ENCODE measurements at regions not wholly inside any gene's neighbourhood (a gene's known extent, or its start where the extent isn't known, plus 50 kb on each side); places are given as distances from the start of the nearest gene placed in this dataset.
A peak's percentile ranks its signal among the peaks of the same experiment; 100 is the strongest.

DNA sequence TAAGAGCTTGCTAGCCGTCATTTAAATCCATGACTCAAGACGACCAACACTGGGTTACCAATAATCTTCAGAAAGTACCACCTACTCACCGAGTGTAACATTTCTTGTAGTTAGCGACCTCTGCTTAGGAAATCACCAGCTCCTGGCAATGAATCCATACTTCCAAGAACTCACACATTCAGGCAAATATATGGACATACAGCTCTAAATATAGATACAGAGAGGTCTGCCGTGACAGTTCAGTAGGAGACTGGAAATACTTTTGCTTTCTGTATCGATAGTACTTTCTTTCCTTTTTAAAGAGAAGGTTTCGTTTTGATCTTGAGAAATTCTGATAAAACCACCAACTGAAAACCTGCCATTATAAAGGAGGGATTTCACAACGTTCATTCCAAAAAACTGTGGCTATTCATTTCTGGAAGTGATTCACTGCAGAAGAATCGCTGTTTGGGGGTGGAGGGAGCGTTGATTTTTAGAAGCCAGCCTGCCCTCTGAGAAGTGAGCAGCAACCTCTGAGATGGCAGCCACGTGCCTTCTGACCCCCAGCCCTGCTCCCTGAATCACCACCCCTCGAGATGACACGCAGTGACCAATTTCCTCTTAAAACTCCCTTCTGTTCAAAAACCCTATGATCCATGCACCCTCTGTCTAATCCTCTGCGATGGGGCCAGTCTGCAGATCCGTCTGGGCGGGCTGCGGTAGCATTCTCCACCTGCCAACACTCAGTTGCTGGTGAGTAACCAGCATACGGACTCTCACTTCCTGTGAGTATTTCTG, 179.0 kb upstream of the KLF14 start:
- DNase-seq (ENCODE audit: low spot score): peak; percentile 97

DNA sequence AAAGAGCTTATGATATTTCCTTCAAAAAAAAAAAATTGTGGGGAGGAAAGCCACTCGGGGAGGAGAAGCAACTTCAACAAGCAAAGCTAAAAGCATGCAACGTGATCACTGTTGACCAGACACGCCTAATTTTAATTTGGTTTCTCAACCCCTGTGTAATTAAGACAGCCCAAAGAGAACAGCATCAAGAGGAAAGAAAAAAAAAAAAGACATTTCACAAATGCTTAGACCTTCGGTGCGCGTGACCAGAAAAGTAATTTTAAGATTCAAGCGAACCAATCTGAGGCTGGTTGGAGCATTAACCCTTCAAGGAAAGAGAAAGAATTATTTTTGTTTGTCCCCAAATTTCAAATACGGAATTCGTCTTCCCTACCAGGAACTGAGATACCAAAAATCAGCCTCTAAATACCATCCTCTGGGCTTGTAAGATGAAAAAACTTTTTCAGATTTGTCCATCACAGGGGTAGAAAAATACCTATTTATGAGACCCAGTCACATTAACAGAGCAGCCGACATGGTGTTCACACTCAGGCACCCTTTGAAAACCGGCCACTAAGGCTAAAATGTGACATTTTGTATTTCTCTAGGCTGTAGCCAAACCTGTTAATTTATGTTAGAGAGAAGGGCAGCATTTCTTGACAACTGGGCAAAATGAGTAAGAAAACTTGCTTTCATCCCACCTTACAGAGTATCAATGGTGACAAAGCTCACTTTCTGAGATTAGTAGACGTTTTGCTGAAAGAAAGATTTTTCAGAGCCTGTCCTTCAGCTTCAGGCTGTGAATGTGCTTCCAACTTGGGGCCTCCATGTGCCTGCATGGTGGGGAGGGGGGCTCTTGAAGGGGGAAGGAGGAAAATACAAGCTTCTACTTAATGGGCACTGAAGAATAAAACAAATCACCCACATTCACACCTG, 179.9 kb upstream of the KLF14 start:
- DNase-seq (ENCODE audit: low spot score): no peak

DNA sequence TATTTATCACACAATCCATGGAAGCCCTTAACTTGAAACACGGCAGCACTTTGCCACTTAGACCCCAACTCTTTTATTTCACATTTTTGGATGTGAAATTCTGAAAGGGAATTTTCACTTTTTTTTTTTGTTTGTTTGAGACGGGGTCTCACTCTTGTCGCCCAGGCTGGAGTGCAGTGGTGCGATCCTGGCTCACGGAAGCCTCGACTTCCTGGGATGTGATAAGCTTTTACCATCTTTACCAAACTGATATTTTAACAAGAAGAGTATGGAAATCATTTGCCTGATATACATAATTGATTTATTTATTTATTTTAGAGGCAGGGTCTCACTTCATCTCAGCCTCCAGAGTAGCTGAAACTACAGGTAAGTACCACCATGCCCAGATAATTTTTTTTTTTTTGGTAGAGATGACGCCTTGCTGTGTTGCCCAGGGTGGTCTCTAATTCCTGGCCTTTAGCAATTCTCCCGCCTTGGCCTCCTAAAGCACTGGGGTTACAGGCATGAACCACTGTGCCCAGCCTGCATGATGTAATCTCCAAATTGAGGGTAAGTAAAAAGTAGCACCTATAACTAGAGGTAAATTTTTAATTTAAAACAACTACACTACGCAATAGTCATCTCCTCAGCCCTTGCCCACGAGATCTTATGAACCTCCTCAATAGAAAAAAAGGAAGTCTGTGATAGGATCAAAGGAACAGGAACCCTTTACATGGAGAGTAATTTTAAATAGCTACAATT, 180.7 kb upstream of the KLF14 start:
- DNase-seq (ENCODE audit: low spot score): no peak

DNA sequence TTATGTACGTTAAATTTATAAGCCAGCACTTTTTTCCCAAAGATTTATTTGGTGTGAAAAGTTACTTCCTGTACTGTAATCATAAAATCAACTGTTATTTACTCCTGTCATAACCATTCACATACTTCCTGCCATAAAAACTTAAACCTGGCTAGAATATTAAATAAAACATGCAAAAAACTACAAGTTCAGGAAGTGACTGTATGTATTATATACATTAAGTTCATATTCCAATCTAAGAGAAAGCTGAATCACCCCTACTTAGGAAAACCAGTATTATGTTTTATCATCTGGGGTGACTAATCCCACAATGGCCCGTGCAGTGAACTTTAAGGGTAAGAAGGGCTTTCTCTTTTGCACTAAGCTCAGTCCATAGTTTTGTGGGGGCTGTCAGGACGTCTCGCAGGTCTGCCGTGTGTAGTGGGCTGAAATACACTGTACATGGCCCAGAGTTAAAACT, 183.7 kb upstream of the KLF14 start:
- peak; percentile 76 for DNase-seq (ENCODE audit: low spot score)

DNA sequence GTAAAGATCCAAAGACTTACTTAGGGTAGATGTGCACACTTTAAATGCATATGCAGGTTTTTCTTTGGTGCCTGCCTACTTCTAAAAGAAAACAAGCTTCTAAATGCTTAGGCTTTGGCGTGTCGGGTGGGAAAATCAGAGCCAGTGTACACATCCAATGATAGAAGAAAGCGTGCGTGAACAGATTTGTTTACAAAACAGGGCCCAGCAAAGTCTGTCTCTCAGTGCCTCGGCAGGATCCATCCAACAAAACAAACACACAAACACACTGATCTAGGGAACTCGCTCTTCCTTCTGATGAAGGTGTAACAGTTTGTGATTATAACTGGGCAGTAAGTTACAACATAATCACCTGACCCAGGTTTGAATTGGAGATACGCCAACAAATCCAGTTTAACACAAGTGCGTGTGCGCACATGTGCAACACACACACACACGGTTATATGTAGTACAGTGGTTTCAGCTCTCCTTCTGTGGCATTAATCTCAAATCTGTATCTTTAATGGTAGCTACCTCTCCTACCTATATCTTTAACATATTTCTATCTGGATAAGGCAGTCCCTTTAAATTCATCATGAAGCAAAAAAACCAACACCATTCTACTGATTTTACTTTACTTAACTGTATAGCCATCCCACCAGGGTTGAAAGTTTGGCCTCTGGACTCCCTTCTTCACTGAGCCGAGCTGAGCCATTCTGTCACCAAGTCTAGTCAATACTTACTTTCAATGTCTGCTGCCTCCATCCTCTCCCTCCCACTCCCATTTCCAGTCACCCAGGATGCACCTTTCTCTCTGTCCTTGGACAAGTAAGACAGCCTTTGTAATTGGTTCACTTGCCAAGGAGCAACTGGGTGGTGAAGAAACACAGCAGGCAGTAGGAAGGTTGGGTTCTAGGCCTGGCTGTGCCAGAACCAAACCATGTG, 184.4 kb upstream of the KLF14 start:
- peak; percentile 40 for DNase-seq (ENCODE audit: low spot score)

DNA sequence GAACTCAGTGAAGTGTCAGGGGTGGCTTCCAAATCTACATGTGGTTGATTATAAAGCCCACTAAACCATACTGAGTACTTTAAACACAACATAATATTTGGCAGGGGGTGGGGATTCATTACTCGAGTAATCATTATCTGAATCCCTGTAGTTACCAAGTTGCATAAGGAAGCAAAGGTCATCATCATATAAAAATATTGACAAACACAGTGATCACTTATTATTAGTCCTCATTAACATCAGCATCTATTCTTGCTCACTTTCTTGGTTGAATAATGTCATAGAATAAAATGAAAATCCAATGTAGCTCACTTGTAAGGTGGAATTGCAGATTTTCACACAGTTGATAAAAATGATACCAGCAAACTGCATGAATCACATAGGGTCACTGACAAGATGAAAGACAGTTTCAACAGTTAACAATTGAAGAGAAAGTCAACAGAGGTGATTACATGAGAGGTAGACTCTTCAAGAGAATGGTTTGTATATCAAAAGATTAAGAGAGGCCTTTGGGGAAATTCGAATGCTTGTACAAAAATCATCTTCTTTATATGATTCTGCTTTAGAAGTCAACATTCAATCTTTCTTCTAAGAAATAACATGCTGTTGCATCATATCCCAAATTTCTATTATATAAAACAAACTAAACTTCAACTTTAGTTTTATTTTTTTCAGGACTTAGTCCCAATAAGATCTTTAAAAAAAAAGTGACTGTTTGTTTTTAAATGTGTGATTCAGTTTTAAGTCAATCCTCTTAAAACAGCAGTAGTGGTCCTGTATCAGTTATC, 185.5 kb upstream of the KLF14 start:
- DNase-seq (ENCODE audit: low spot score): no peak

DNA sequence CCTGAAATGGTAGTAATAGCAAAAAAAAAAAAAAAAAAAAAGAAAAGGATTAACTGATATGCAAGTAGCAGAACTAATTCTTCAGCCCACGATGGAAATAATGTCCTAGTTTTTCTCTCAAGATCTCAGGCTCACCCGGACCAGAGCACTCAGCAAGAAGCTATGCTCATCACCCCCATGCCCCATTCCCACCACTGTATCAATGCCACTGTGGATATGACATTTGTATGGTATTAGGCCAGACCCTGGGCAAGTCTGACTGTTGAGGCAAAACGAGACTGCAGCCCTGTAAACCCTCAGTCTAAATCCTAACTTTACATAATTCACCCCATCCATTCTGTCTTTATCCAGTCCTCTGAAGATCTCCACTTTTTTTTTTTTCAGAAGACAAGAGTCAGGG, 186.1 kb upstream of the KLF14 start:
- no peak for DNase-seq (ENCODE audit: low spot score)

DNA sequence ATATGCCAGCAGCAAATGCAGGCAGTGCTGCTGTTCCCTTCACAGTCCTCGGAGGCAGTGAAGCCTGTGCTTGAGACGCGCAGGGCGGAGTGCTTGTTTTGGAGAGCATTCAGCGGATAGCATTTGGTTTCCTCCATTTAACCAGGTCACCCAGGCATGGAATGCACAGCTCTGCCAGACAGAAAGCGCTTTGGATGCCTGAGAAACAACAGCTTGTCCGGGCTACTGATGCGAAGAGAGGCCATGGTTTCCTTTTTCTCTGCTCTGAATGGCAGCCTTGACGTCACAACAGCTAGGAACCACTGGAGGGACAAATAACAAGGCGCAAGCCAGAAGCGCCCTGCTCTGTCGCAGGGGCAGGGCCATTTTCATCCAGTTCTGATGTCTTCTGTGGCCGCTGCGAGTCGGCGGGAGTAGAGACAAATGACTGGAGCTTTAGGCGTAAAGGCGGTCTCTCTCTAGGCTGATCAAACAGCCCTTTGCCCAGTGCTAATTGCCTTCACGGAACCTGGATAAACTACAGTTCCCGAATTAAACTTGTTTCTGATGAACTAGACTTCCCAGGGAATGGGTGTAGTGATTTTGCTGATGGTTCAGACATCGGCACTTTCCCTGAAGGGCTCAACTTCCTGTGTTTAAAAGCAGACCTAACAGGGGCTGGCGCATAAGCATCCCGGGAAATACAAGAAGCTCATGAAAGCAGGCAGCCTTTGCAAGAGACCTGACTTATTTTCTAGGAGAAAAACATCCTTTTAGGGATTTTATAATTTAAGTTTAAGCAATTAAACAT, 187.6 kb upstream of the KLF14 start:
- peak; percentile 69 for DNase-seq (ENCODE audit: low spot score)

DNA sequence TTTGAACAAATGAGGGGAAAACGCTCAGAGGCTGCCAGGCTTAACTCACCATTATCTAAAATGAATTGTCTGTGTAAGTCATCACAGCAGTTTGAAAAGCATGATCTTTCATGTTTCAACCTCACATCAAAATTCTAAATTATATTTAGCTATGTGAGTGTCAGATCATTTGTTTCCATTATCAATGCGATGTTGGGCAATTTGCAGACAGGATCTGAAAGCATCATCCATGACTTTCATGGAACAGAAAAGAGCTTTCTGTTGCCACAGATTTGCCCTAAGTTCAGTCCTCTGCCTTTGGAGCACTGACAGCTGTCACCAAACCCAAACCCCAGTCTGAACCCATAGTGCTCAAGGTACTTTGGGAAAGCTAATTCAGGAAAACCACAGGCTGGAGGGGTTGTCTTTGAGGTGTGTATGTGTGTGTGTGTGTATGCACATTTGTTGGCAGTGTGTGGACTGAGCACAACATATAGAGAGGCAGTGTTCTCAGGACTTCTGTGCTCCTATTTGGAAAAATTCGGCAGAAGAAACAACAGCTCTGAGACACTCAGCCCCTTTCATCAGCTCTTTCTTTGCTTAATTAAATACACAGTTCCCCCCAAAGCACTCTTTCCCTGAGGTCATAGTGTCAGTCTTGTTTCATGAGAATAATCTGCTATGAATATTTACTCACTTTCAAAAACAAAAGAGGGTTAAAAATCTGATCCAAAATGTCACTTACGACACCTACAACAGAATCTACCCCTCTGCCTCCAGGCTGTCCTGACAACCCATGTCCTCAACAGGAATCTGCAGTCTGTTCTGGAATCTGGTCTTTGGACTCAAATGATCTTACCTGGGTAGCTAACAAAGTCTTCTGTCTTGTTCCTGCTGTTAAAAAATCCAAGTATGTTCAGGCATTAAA, 188.5 kb upstream of the KLF14 start:
- peak; percentile 56 for DNase-seq (ENCODE audit: low spot score)

DNA sequence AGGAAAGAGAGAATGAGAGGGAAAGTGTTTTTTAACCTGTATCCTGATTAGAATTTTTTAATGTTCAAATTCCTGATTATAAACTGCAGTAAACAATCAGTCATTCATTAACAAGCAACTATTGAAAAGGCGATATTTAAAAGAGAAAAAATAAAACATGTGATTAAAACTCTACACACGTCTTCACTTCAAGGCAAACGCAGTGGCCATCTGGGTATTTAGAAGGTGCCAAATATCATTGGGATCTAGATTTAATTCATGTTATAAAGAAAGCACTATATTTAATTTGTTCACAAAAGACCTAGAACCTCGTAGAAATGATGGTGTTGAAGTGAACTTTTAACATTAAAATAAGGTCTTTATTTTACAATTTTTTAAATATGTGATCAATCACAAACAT, 189.4 kb upstream of the KLF14 start:
- no peak for DNase-seq (ENCODE audit: low spot score)

DNA sequence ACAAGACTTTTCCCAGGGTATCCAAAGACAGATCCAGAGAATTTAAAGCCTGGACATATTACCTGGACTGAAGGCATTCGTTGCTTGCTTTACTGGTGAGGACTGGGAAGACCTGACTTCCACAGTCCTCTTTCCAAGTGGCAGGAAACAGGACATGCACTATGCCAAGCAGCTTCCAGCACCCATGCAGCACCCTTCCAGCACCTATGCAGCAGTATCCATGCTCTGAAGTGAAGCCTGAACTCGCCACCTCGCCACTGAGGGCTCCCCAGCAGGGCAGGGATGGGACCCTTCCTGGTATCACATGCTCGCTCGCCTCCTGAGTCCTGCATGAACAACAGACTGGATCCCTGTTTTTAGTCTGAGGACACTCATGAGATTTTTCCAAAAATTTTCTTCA, 189.9 kb upstream of the KLF14 start:
- DNase-seq (ENCODE audit: low spot score): no peak

DNA sequence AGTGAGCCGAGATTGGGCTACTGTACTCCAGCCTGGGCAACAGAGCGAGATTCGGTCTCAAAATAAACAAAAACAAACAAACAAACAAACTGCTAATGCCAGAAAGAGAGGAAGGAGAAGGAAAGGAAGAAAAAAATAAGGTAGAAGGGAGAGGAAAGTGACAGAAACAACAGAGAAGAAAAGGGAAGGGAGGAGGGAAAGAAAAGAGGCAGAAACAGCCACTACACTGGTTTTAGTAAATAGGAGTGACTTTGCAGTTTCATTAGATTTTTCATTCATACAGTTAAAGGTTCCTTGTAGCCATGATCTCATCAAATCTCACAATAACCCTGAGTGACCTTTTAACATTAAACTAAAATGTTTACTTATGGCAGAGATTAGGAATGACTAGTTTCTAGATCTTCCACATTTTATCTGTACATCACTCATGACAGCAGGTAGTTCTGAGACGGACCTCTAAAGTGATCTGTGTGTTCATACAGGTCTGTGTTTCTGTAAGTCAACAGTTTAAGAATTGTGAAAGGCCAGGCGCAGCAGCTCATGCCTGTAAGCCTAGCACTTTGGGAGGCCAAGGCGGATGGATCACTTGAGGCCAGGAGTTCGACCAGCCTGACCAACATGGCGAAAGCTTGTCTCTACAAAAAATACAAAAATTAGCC, 191.3 kb upstream of the KLF14 start:
- no peak for DNase-seq (ENCODE audit: low spot score)

DNA sequence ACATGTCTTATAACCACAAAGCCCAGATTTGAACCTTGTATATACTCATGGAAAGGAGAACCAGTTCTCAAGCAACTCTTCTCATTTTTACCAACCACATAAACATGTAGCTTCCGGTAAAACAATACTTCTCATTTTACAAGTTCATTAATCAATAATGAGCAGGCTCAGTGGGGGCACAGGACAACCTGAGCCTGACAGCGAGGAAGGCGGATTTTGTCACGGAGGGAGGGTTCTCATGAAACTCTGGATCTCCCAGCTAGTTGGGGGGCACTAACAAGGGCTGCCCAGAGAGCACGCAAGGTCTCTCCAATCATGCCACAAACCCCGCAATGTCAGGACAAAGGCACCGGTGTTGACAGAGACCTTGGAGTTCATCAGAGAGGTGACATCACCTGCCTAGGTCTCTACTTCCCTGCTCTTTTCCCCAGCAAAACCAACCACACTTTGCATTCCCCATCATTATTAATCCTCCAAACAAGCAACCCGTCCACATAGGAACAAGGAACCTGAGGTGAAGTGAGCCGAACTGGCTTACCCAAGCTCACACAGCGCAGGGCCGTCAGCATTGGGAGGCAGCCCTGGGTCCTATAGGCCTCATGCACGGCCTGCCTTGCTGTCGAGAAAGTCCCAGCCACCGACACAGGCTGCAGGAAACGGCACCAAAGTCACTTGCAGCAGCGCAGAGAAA, 192.1 kb upstream of the KLF14 start:
- no peak for DNase-seq (ENCODE audit: low spot score)

DNA sequence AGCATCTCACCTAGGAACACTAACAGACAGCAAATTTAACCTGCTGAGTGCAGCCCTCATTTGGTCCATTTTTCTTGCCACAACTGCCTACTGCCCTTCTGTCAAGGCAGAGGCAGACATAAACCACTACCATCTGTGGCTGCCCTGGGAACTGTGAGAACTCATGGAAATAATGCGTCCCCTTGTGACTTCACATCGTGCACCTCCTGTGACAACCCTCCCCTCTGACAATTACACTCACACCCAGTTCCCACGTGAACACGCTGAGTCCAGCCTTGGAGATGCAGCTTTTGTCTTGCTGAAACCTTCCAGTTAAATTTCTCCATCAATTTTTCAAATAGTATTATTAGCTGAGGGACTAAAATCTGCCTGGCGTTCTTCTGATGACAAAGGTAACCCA, 193.1 kb upstream of the KLF14 start:
- DNase-seq (ENCODE audit: low spot score): no peak

DNA sequence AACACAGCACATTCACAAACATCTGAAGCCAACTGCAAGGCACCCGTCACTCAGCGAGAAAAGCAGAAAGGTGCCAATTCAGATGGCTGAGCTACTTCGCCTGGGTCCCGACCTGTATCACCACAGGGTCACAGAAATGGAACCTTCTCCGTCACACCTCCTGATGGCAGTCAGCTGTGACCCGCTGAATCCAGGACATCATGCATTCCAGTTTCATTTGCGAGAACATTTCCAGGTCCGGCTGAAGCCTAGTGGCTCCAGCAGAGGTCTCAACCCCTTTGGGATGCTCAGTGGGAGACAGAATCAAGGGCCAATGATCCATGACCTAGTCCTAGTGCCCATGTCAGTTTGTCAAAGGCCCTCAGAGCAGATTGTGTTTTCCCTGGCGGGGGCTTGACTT, 193.6 kb upstream of the KLF14 start:
- no peak for DNase-seq (ENCODE audit: low spot score)

DNA sequence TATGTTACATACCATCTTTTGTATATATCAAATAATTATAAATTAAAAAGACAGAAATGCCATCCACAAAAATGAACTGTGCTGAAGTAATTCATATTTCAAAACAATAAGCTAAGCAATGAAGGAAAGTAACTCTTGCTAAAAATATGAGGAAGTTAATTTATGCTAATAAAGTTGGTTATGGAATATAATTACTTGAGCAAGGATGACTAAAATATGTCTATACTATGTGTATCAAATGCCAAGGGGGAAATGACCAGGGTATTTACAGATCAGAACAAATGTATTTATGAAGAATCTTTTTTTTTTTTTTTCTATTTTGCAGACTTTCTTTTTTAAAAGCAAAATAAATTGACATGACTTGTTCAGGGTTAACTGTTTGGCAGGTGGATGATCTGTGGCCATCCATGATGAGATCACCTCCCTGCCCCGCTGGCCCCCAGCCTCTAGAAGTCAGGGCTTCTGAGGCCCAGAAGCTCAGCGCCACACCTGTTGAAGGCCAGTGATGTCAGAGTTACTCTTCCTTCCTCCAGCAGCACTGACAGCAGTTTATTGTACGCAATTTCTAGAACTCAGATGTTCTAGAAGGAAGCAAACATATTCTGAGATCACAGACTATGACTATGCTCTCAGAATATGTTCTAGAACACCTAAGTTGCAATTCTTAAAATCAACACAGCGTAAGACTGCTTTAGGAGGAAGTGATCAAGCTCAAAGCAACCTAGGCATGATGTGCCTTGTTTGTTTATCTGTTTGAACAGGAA, 196.1 kb upstream of the KLF14 start:
- DNase-seq (ENCODE audit: low spot score): no peak

DNA sequence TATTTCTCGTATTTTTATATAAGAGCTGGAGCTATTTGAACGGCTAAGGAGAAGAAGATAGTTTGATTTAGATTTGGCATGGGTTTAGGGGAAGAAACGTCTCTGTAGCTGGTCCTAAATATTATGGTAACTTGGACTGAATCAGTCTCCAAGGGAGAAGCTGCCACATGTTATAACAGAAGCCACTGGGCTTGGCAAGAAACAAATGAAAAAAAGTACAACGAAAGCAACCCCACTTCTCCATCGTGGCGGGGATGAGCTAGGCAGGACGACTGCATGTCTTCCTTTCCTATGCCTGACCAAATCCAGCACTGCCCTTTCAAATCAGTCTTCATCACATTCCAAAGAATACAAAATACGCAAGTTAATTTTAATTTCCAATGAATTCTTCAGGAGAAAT, 196.7 kb upstream of the KLF14 start:
- DNase-seq (ENCODE audit: low spot score): no peak
